Thoracic aorta (tissue), 2 donors: ENCODE measurements at regions not wholly inside any gene's neighbourhood (a gene's known extent, or its start where the extent isn't known, plus 50 kb on each side); places are given as distances from the start of the nearest gene placed in this dataset.

ENCODE experiments used
- ATAC-seq: fragments of 150-250 bp; one replicate; pipeline ENCODE4 v1.8.0; 2017; ENCODE audit warnings: low read depth; ENCODE audit not compliant: insufficient number of reproducible peaks, low FRiP score
- DNase-seq: peaks from one replicate; pipeline ENCODE4 v3.0.0-alpha.2; 2020; ENCODE audit warnings: low spot score
- H3K27ac ChIP-seq, 2 donors: fragments of 200-600 bp; sonication (generic); 1 replicate in 1 of 2; 2 replicates in 1 of 2; pipeline ENCODE4 v1.5.1; 2016; ENCODE audit warnings: mild to moderate bottlenecking in 2 of 2, moderate library complexity in 2 of 2
- H3K27me3 ChIP-seq: fragments of 200-600 bp; sonication (generic); replicated peaks from 2 replicates; pipeline ENCODE4 v1.6.0; 2016; ENCODE audit warnings: mild to moderate bottlenecking; ENCODE audit not compliant: insufficient read depth
- H3K36me3 ChIP-seq: fragments of 200-600 bp; sonication (generic); one replicate; pipeline ENCODE4 v1.5.1; 2016
- H3K4me1 ChIP-seq, 2 donors: fragments of 200-600 bp; sonication (generic); 1 replicate in 1 of 2; 2 replicates in 1 of 2; pipeline versions ENCODE4 v1.5.1 to v1.6.0; 2016; ENCODE audit warnings: low read depth in 2 of 2, mild to moderate bottlenecking in 1 of 2; ENCODE audit not compliant: control insufficient read depth in 1 of 2
- H3K4me3 ChIP-seq: fragments of 200-600 bp; sonication (generic); 2 replicates; pipeline ENCODE4 v1.5.1; 2016; ENCODE audit warnings: mild to moderate bottlenecking
- H3K9me3 ChIP-seq: fragments of 200-600 bp; sonication (generic); 2 replicates; pipeline ENCODE4 v1.5.1; 2016
- CTCF ChIP-seq: fragments of 200-600 bp; sonication (generic); IDR thresholded peaks from one replicate; pipeline ENCODE4 v1.5.1; 2019; ENCODE audit warnings: antibody characterized with exemption

GRCh38 chr9:82558855-82559630, 503.9 kb downstream of the RASEF start:
- Histone ChIP-seq H3K4me3 (no peak overlapping the region), H3K27me3 (no peaks in the 10 kb centered on the region), H3K27ac (no peak overlapping the region), H3K4me1 (peaks cover 0 to 8% of the 10 kb centered on the region in 2 donors), H3K9me3 (no peaks in the 10 kb centered on the region), H3K36me3 (no peaks in the 10 kb centered on the region)
- TF ChIP-seq CTCF = no peak
- DNase-seq = no peak
- no peak for ATAC-seq

GRCh38 chr9:82560036-82560435, 502.9 kb downstream of the RASEF start:
- no peak for TF ChIP-seq CTCF
- DNase-seq (no peak), ATAC-seq (no peak)

GRCh38 chr9:82560457-82560904, 502.5 kb downstream of the RASEF start:
- no peak for ATAC-seq
- H3K4me1 ChIP-seq = peaks cover 0 to 7% of the 10 kb centered on the region in 2 donors

More at GRCh38 chr9:82560036-82560435, 502.9 kb downstream of the RASEF start:
- Histone ChIP-seq H3K27ac (no peak overlapping the region), H3K4me3 (no peak overlapping the region), H3K27me3 (no peaks in the 10 kb centered on the region), H3K9me3 (no peaks in the 10 kb centered on the region), H3K4me1 (peaks cover 0 to 8% of the 10 kb centered on the region in 2 donors), H3K36me3 (no peaks in the 10 kb centered on the region)

GRCh38 chr9:82563094-82563493, 499.8 kb downstream of the RASEF start:
- no peak for TF ChIP-seq CTCF
- no peaks in the 10 kb centered on the region for H3K4me1 ChIP-seq
- DNase-seq (no peak), ATAC-seq (no peak)
- no peaks in the 10 kb centered on the region for H3K36me3 ChIP-seq
- no peaks in the 10 kb centered on the region for H3K9me3 ChIP-seq
- no peak overlapping the region for H3K27ac ChIP-seq
- no peaks in the 10 kb centered on the region for H3K27me3 ChIP-seq
- H3K4me3 ChIP-seq = no peak overlapping the region

More at GRCh38 chr9:82560457-82560904, 502.5 kb downstream of the RASEF start:
- no peak overlapping the region for H3K4me3 ChIP-seq
- H3K27ac ChIP-seq = no peak overlapping the region
- H3K27me3 ChIP-seq = no peaks in the 10 kb centered on the region
- no peaks in the 10 kb centered on the region for H3K36me3 ChIP-seq
- H3K9me3 ChIP-seq = no peaks in the 10 kb centered on the region
- DNase-seq = no peak
- no peak for TF ChIP-seq CTCF

- Histone ChIP-seq H3K27ac (no peak overlapping the region), H3K9me3 (no peaks in the 10 kb centered on the region), H3K4me3 (no peak overlapping the region), H3K27me3 (no peaks in the 10 kb centered on the region), H3K36me3 (no peaks in the 10 kb centered on the region), H3K4me1 (no peaks in the 10 kb centered on the region)
- TF ChIP-seq CTCF = no peak
- ATAC-seq (no peak), DNase-seq (no peak)
Measured at GRCh38 chr9:82563841-82564240, 499.1 kb downstream of the RASEF start.
